ENCODE measurements at regions not wholly inside any gene's neighbourhood (a gene's known extent, or its start where the extent isn't known, plus 50 kb on each side); places are given as distances from the start of the nearest gene placed in this dataset.

- no peaks in the 10 kb centered on the region for H3K27me3 ChIP-seq (ENCODE audit: control insufficient read depth, insufficient read depth, low read length)
- H3K9ac ChIP-seq (ENCODE audit: low read depth, low read length), result no peak overlapping the region
- H3K4me1 ChIP-seq (ENCODE audit: control insufficient read depth, insufficient read depth, low read length), result no peaks in the 10 kb centered on the region
- H3K36me3 ChIP-seq (ENCODE audit: control insufficient read depth, insufficient read depth, low read length), result no peaks in the 10 kb centered on the region
- H3K27ac ChIP-seq (ENCODE audit: low read depth, low read length), result no peak overlapping the region
- no peaks in the 10 kb centered on the region for H3K9me3 ChIP-seq (ENCODE audit: control insufficient read depth, insufficient read depth, low read length)
- no peak overlapping the region for H3K4me3 ChIP-seq (ENCODE audit: low read depth, low read length)
Observed at GRCh38 chr5:143509758-143510221, 106.3 kb upstream of the NR3C1 start.

GRCh38 chr5:143506836-143507552 lies 103.5 kb upstream of the NR3C1 start:
- no peak overlapping the region for H3K9ac ChIP-seq (ENCODE audit: low read depth, low read length)
- no peak overlapping the region for H3K27ac ChIP-seq (ENCODE audit: low read depth, low read length)
- H3K4me1 ChIP-seq (ENCODE audit: control insufficient read depth, insufficient read depth, low read length), result no peaks in the 10 kb centered on the region
- no peaks in the 10 kb centered on the region for H3K9me3 ChIP-seq (ENCODE audit: control insufficient read depth, insufficient read depth, low read length)
- H3K4me3 ChIP-seq (ENCODE audit: low read depth, low read length), result no peak overlapping the region
- H3K27me3 ChIP-seq (ENCODE audit: control insufficient read depth, insufficient read depth, low read length), result no peaks in the 10 kb centered on the region
- no peaks in the 10 kb centered on the region for H3K36me3 ChIP-seq (ENCODE audit: control insufficient read depth, insufficient read depth, low read length)

GRCh38 chr5:143505934-143506333 lies 102.4 kb upstream of the NR3C1 start:
- no peaks in the 10 kb centered on the region for H3K9me3 ChIP-seq (ENCODE audit: control insufficient read depth, insufficient read depth, low read length)
- no peaks in the 10 kb centered on the region for H3K27me3 ChIP-seq (ENCODE audit: control insufficient read depth, insufficient read depth, low read length)
- H3K36me3 ChIP-seq (ENCODE audit: control insufficient read depth, insufficient read depth, low read length), result no peaks in the 10 kb centered on the region
- no peak overlapping the region for H3K9ac ChIP-seq (ENCODE audit: low read depth, low read length)
- no peaks in the 10 kb centered on the region for H3K4me1 ChIP-seq (ENCODE audit: control insufficient read depth, insufficient read depth, low read length)
- H3K27ac ChIP-seq (ENCODE audit: low read depth, low read length), result no peak overlapping the region
- no peak overlapping the region for H3K4me3 ChIP-seq (ENCODE audit: low read depth, low read length)

- H3K36me3 ChIP-seq (ENCODE audit: control insufficient read depth, insufficient read depth, low read length), result no peaks in the 10 kb centered on the region
- no peaks in the 10 kb centered on the region for H3K4me1 ChIP-seq (ENCODE audit: control insufficient read depth, insufficient read depth, low read length)
- H3K4me3 ChIP-seq (ENCODE audit: low read depth, low read length), result no peak overlapping the region
- no peak overlapping the region for H3K9ac ChIP-seq (ENCODE audit: low read depth, low read length)
- H3K27ac ChIP-seq (ENCODE audit: low read depth, low read length), result no peak overlapping the region
- no peaks in the 10 kb centered on the region for H3K9me3 ChIP-seq (ENCODE audit: control insufficient read depth, insufficient read depth, low read length)
- H3K27me3 ChIP-seq (ENCODE audit: control insufficient read depth, insufficient read depth, low read length), result no peaks in the 10 kb centered on the region
Observed at GRCh38 chr5:143505354-143505753, 101.9 kb upstream of the NR3C1 start.

- no peaks in the 10 kb centered on the region for H3K27me3 ChIP-seq (ENCODE audit: control insufficient read depth, insufficient read depth, low read length)
- no peak overlapping the region for H3K4me3 ChIP-seq (ENCODE audit: low read depth, low read length)
- no peaks in the 10 kb centered on the region for H3K9me3 ChIP-seq (ENCODE audit: control insufficient read depth, insufficient read depth, low read length)
- H3K36me3 ChIP-seq (ENCODE audit: control insufficient read depth, insufficient read depth, low read length), result no peaks in the 10 kb centered on the region
- no peaks in the 10 kb centered on the region for H3K4me1 ChIP-seq (ENCODE audit: control insufficient read depth, insufficient read depth, low read length)
- H3K9ac ChIP-seq (ENCODE audit: low read depth, low read length), result no peak overlapping the region
- H3K27ac ChIP-seq (ENCODE audit: low read depth, low read length), result no peak overlapping the region
Observed at GRCh38 chr5:143501310-143502044, 98.0 kb upstream of the NR3C1 start.

- H3K9ac ChIP-seq (ENCODE audit: low read depth, low read length), result no peak overlapping the region
Observed at GRCh38 chr5:143499480-143500114, 96.1 kb upstream of the NR3C1 start.

GRCh38 chr5:143498821-143499220 lies 95.3 kb upstream of the NR3C1 start:
- H3K36me3 ChIP-seq (ENCODE audit: control insufficient read depth, insufficient read depth, low read length), result no peaks in the 10 kb centered on the region
- no peaks in the 10 kb centered on the region for H3K4me1 ChIP-seq (ENCODE audit: control insufficient read depth, insufficient read depth, low read length)
- no peak overlapping the region for H3K4me3 ChIP-seq (ENCODE audit: low read depth, low read length)
- no peak overlapping the region for H3K27ac ChIP-seq (ENCODE audit: low read depth, low read length)
- H3K27me3 ChIP-seq (ENCODE audit: control insufficient read depth, insufficient read depth, low read length), result no peaks in the 10 kb centered on the region
- H3K9ac ChIP-seq (ENCODE audit: low read depth, low read length), result no peak overlapping the region
- no peaks in the 10 kb centered on the region for H3K9me3 ChIP-seq (ENCODE audit: control insufficient read depth, insufficient read depth, low read length)

More at GRCh38 chr5:143499480-143500114, 96.1 kb upstream of the NR3C1 start:
- Histone ChIP-seq H3K36me3 (ENCODE audit: control insufficient read depth, insufficient read depth, low read length) (no peaks in the 10 kb centered on the region), H3K27ac (ENCODE audit: low read depth, low read length) (no peak overlapping the region), H3K9me3 (ENCODE audit: control insufficient read depth, insufficient read depth, low read length) (no peaks in the 10 kb centered on the region), H3K4me1 (ENCODE audit: control insufficient read depth, insufficient read depth, low read length) (no peaks in the 10 kb centered on the region), H3K27me3 (ENCODE audit: control insufficient read depth, insufficient read depth, low read length) (no peaks in the 10 kb centered on the region), H3K4me3 (ENCODE audit: low read depth, low read length) (no peak overlapping the region)

GRCh38 chr5:143497749-143498148 lies 94.3 kb upstream of the NR3C1 start:
- Histone ChIP-seq H3K36me3 (ENCODE audit: control insufficient read depth, insufficient read depth, low read length) (no peaks in the 10 kb centered on the region), H3K9me3 (ENCODE audit: control insufficient read depth, insufficient read depth, low read length) (no peaks in the 10 kb centered on the region), H3K27me3 (ENCODE audit: control insufficient read depth, insufficient read depth, low read length) (no peaks in the 10 kb centered on the region), H3K4me3 (ENCODE audit: low read depth, low read length) (no peak overlapping the region), H3K9ac (ENCODE audit: low read depth, low read length) (no peak overlapping the region), H3K4me1 (ENCODE audit: control insufficient read depth, insufficient read depth, low read length) (no peaks in the 10 kb centered on the region), H3K27ac (ENCODE audit: low read depth, low read length) (no peak overlapping the region)

GRCh38 chr5:143496943-143497342 lies 93.5 kb upstream of the NR3C1 start:
- H3K4me3 ChIP-seq (ENCODE audit: low read depth, low read length), result no peak overlapping the region
- no peak overlapping the region for H3K27ac ChIP-seq (ENCODE audit: low read depth, low read length)
- H3K27me3 ChIP-seq (ENCODE audit: control insufficient read depth, insufficient read depth, low read length), result no peaks in the 10 kb centered on the region
- no peaks in the 10 kb centered on the region for H3K36me3 ChIP-seq (ENCODE audit: control insufficient read depth, insufficient read depth, low read length)
- H3K9ac ChIP-seq (ENCODE audit: low read depth, low read length), result no peak overlapping the region
- H3K4me1 ChIP-seq (ENCODE audit: control insufficient read depth, insufficient read depth, low read length), result no peaks in the 10 kb centered on the region
- H3K9me3 ChIP-seq (ENCODE audit: control insufficient read depth, insufficient read depth, low read length), result no peaks in the 10 kb centered on the region

GRCh38 chr5:143495821-143496275 lies 92.4 kb upstream of the NR3C1 start:
- Histone ChIP-seq H3K9ac (ENCODE audit: low read depth, low read length) (no peak overlapping the region), H3K36me3 (ENCODE audit: control insufficient read depth, insufficient read depth, low read length) (no peaks in the 10 kb centered on the region), H3K9me3 (ENCODE audit: control insufficient read depth, insufficient read depth, low read length) (no peaks in the 10 kb centered on the region), H3K27ac (ENCODE audit: low read depth, low read length) (no peak overlapping the region), H3K4me1 (ENCODE audit: control insufficient read depth, insufficient read depth, low read length) (no peaks in the 10 kb centered on the region), H3K4me3 (ENCODE audit: low read depth, low read length) (no peak overlapping the region), H3K27me3 (ENCODE audit: control insufficient read depth, insufficient read depth, low read length) (no peaks in the 10 kb centered on the region)

GRCh38 chr5:143495110-143495509 lies 91.6 kb upstream of the NR3C1 start:
- H3K9ac ChIP-seq (ENCODE audit: low read depth, low read length), result no peak overlapping the region
- no peaks in the 10 kb centered on the region for H3K27me3 ChIP-seq (ENCODE audit: control insufficient read depth, insufficient read depth, low read length)
- H3K9me3 ChIP-seq (ENCODE audit: control insufficient read depth, insufficient read depth, low read length), result no peaks in the 10 kb centered on the region
- no peaks in the 10 kb centered on the region for H3K36me3 ChIP-seq (ENCODE audit: control insufficient read depth, insufficient read depth, low read length)
- no peaks in the 10 kb centered on the region for H3K4me1 ChIP-seq (ENCODE audit: control insufficient read depth, insufficient read depth, low read length)
- no peak overlapping the region for H3K27ac ChIP-seq (ENCODE audit: low read depth, low read length)
- no peak overlapping the region for H3K4me3 ChIP-seq (ENCODE audit: low read depth, low read length)

Data from HUES48 (cell line).